Inflammatory macrophage (primary cell): ENCODE measurements at regions not wholly inside any gene's neighbourhood (a gene's known extent, or its start where the extent isn't known, plus 50 kb on each side); places are given as distances from the start of the nearest gene placed in this dataset.
"Not testable (repeated sequence)": the region's sequence is repeated elsewhere in the genome, so short reads cannot be mapped to it uniquely, and the experiment has no call there.

Source experiments
- DNase-seq, 2 donors: peaks; one replicate each; pipeline ENCODE4 v3.0.0-alpha.2; 2020 to 2022

- DNase-seq: no peak
Observed at GRCh38 chr3:104298662-104299061, 1068.0 kb upstream of the ALCAM start.

GRCh38 chr3:104316118-104316517 lies 1050.6 kb upstream of the ALCAM start:
- no peak for DNase-seq

- DNase-seq: no peak
Observed at GRCh38 chr3:104323226-104323625, 1043.5 kb upstream of the ALCAM start.

GRCh38 chr3:104347291-104347690 lies 1019.4 kb upstream of the ALCAM start:
- no peak for DNase-seq

GRCh38 chr3:104349836-104350235 lies 1016.9 kb upstream of the ALCAM start:
- no peak for DNase-seq

- DNase-seq: no peak
Observed at GRCh38 chr3:104353951-104354350, 1012.8 kb upstream of the ALCAM start.

GRCh38 chr3:104359546-104359945 lies 1007.2 kb upstream of the ALCAM start:
- DNase-seq: no peak

- no peak for DNase-seq
Observed at GRCh38 chr3:104360038-104360437, 1006.7 kb upstream of the ALCAM start.

- not testable (repeated sequence) for DNase-seq
Observed at GRCh38 chr3:104361748-104362147, 1005.0 kb upstream of the ALCAM start.

- DNase-seq: no peak
Observed at GRCh38 chr3:104362319-104362718, 1004.4 kb upstream of the ALCAM start.

- no peak for DNase-seq
Observed at GRCh38 chr3:104367000-104367399, 999.7 kb upstream of the ALCAM start.

- no peak for DNase-seq
Observed at GRCh38 chr3:104368760-104369159, 997.9 kb upstream of the ALCAM start.

- no peak for DNase-seq
Observed at GRCh38 chr3:104385421-104385820, 981.3 kb upstream of the ALCAM start.

- no peak for DNase-seq
Observed at GRCh38 chr3:104388619-104389018, 978.1 kb upstream of the ALCAM start.

GRCh38 chr3:104392327-104392726 lies 974.4 kb upstream of the ALCAM start:
- DNase-seq: no peak

GRCh38 chr3:104396974-104397669 lies 969.6 kb upstream of the ALCAM start:
- DNase-seq: no peak

GRCh38 chr3:104397713-104398112 lies 969.0 kb upstream of the ALCAM start:
- no peak for DNase-seq

- no peak for DNase-seq
Observed at GRCh38 chr3:104402902-104403301, 963.8 kb upstream of the ALCAM start.

- DNase-seq: no peak
Observed at GRCh38 chr3:104411757-104412156, 955.0 kb upstream of the ALCAM start.

GRCh38 chr3:104412608-104413580 lies 953.8 kb upstream of the ALCAM start:
- DNase-seq: no peak

GRCh38 chr3:104428337-104428925 lies 938.3 kb upstream of the ALCAM start:
- no peak for DNase-seq

- DNase-seq: no peak
Observed at GRCh38 chr3:104429727-104430126, 937.0 kb upstream of the ALCAM start.

GRCh38 chr3:104436506-104436905 lies 930.2 kb upstream of the ALCAM start:
- DNase-seq: no peak
